Ascending aorta (tissue), 2 donors: ENCODE measurements at regions not wholly inside any gene's neighbourhood (a gene's known extent, or its start where the extent isn't known, plus 50 kb on each side); places are given as distances from the start of the nearest gene placed in this dataset.

Source experiments
- DNase-seq, 2 donors: peaks; one replicate each; pipeline ENCODE4 v3.0.0-alpha.2; 2019; ENCODE audit warnings: low spot score in 2 of 2
- H3K27ac ChIP-seq, 2 donors: fragments of 200-600 bp; sonication (generic); one replicate each; pipeline ENCODE4 v1.5.1; 2016 to 2017; ENCODE audit warnings: mild to moderate bottlenecking in 1 of 2
- H3K27me3 ChIP-seq: fragments of 200-600 bp; sonication (generic); one replicate; pipeline ENCODE4 v1.5.1; 2017
- H3K36me3 ChIP-seq, 2 donors: fragments of 200-600 bp; sonication (generic); one replicate each; pipeline ENCODE4 v1.5.1; 2016
- H3K4me1 ChIP-seq, 2 donors: fragments of 200-600 bp; sonication (generic); one replicate each; pipeline ENCODE4 v1.5.1; 2016 to 2017; ENCODE audit warnings: mild to moderate bottlenecking in 1 of 2
- H3K4me3 ChIP-seq, 2 donors: fragments of 200-600 bp; sonication (generic); one replicate each; pipeline ENCODE4 v1.5.1; 2016 to 2017; ENCODE audit warnings: mild to moderate bottlenecking in 1 of 2
- H3K9me3 ChIP-seq, 2 donors: fragments of 200-600 bp; sonication (generic); one replicate each; pipeline ENCODE4 v1.5.1; 2016
- CTCF ChIP-seq, 3 experiments: fragments of 200-600 bp in 2 of 3; fragments of 450-650 bp in 1 of 3; sonication (generic) in 2 of 3; IDR thresholded peaks; one replicate each; pipeline ENCODE4 v1.5.1; 2016 to 2019; ENCODE audit warnings: antibody characterized with exemption in 3 of 3, mild to moderate bottlenecking in 1 of 3, moderate library complexity in 1 of 3
- intact Hi-C: fragments of 100-400 bp; cut with DNase I; formaldehyde crosslinking; loops from one replicate; pipeline ENCODE4 v1.15.1; 2023

- DNase-seq: no peak
- TF ChIP-seq CTCF (IDR thresholded peaks at IDR 0.05): no peak
- no peaks in the 10 kb centered on the region for H3K36me3 ChIP-seq
- H3K4me3 ChIP-seq: no peak overlapping the region
- H3K9me3 ChIP-seq: no peaks in the 10 kb centered on the region
- no peaks in the 10 kb centered on the region for H3K4me1 ChIP-seq
- no peak overlapping the region for H3K27ac ChIP-seq
- H3K27me3 ChIP-seq: no peaks in the 10 kb centered on the region
- intact Hi-C loops: no loop called here
These were observed 336.5 kb upstream of the ZNF804A start for GRCh38 chr2:184261818-184262217.

GRCh38 chr2:184268900-184269477, 329.3 kb upstream of the ZNF804A start:
- no peak for TF ChIP-seq CTCF (IDR thresholded peaks at IDR 0.05)
- H3K36me3 ChIP-seq: no peaks in the 10 kb centered on the region
- H3K4me3 ChIP-seq: no peak overlapping the region
- H3K9me3 ChIP-seq: no peaks in the 10 kb centered on the region
- H3K4me1 ChIP-seq: no peaks in the 10 kb centered on the region
- H3K27me3 ChIP-seq: no peaks in the 10 kb centered on the region
- no peak overlapping the region for H3K27ac ChIP-seq
- DNase-seq: no peak
- intact Hi-C loops: no loop called here

GRCh38 chr2:184270660-184271059, 327.7 kb upstream of the ZNF804A start:
- Histone ChIP-seq H3K27ac (no peak overlapping the region), H3K4me3 (no peak overlapping the region), H3K36me3 (no peaks in the 10 kb centered on the region), H3K27me3 (no peaks in the 10 kb centered on the region), H3K9me3 (no peaks in the 10 kb centered on the region), H3K4me1 (no peaks in the 10 kb centered on the region)
- TF ChIP-seq CTCF (IDR thresholded peaks at IDR 0.05): no peak
- no peak for DNase-seq
- intact Hi-C loops: no loop called here

- Histone ChIP-seq H3K36me3 (no peaks in the 10 kb centered on the region), H3K9me3 (no peaks in the 10 kb centered on the region), H3K4me3 (no peak overlapping the region), H3K4me1 (no peaks in the 10 kb centered on the region), H3K27me3 (no peaks in the 10 kb centered on the region), H3K27ac (no peak overlapping the region)
- no peak for DNase-seq
- intact Hi-C loops: no loop called here
- no peak for TF ChIP-seq CTCF (IDR thresholded peaks at IDR 0.05)
These were observed 326.3 kb upstream of the ZNF804A start for GRCh38 chr2:184272056-184272455.

GRCh38 chr2:184294831-184295230, 303.5 kb upstream of the ZNF804A start:
- no peak for TF ChIP-seq CTCF (IDR thresholded peaks at IDR 0.05)
- H3K27ac ChIP-seq: no peak overlapping the region
- intact Hi-C loops: no loop called here

GRCh38 chr2:184297085-184297484, 301.2 kb upstream of the ZNF804A start:
- Histone ChIP-seq H3K9me3 (no peaks in the 10 kb centered on the region), H3K36me3 (no peaks in the 10 kb centered on the region), H3K4me1 (no peaks in the 10 kb centered on the region), H3K27ac (no peak overlapping the region), H3K27me3 (no peaks in the 10 kb centered on the region), H3K4me3 (no peak overlapping the region)
- intact Hi-C loops: no loop called here
- TF ChIP-seq CTCF (IDR thresholded peaks at IDR 0.05): no peak
- DNase-seq: no peak

More at GRCh38 chr2:184294831-184295230, 303.5 kb upstream of the ZNF804A start:
- Histone ChIP-seq H3K27me3 (no peaks in the 10 kb centered on the region), H3K36me3 (no peaks in the 10 kb centered on the region), H3K4me1 (no peaks in the 10 kb centered on the region), H3K9me3 (no peaks in the 10 kb centered on the region), H3K4me3 (no peak overlapping the region)
- no peak for DNase-seq
